Activated CD8-positive, alpha-beta T cell treated with anti-CD3 and anti-CD28 coated beads for 36 hours (primary cell): ENCODE measurements at regions not wholly inside any gene's neighbourhood (a gene's known extent, or its start where the extent isn't known, plus 50 kb on each side); places are given as distances from the start of the nearest gene placed in this dataset.
A peak's percentile ranks its signal among the peaks of the same experiment; 100 is the strongest.

Experiments used
- ATAC-seq: fragments of 200-7000 bp; cut with Tn5 transposase; one replicate; pipeline ENCODE4 v1.10.0; 2021; ENCODE audit warnings: mild to moderate bottlenecking, moderate library complexity
- CTCF ChIA-PET: fragments of 350-600 bp; sonication (Branson Sonifier 250); formaldehyde crosslinking; loops from one replicate; lab custom pipeline; 2021; ENCODE audit warnings: antibody characterized with exemption; lab: Charles Lee
- POLR2A ChIA-PET: fragments of 350-600 bp; sonication (Branson Sonifier 250); formaldehyde crosslinking; loops from one replicate; lab custom pipeline; 2021; ENCODE audit warnings: antibody characterized with exemption; lab: Charles Lee
- DNase-seq: peaks from one replicate; pipeline ENCODE4 v3.0.0-alpha.2; 2020
- H3K27ac Mint-ChIP-seq: one replicate; pipeline ENCODE4 v1.8.0; 2021; ENCODE audit warnings: mild to moderate bottlenecking, mixed read lengths
- H3K27me3 Mint-ChIP-seq: one replicate; pipeline ENCODE4 v1.8.0; 2021; ENCODE audit warnings: mixed read lengths
- H3K36me3 Mint-ChIP-seq: one replicate; pipeline ENCODE4 v1.8.0; 2021; ENCODE audit warnings: low read depth, mixed read lengths
- H3K4me1 Mint-ChIP-seq: one replicate; pipeline ENCODE4 v1.8.0; 2021; ENCODE audit warnings: low read depth, mixed read lengths
- H3K4me3 Mint-ChIP-seq: one replicate; pipeline ENCODE4 v1.8.0; 2021; ENCODE audit warnings: mild to moderate bottlenecking, moderate library complexity, mixed read lengths
- H3K9me3 Mint-ChIP-seq: one replicate; pipeline ENCODE4 v1.8.0; 2021; ENCODE audit warnings: mixed read lengths
- intact Hi-C: fragments of 100-400 bp; cut with micrococcal nuclease; formaldehyde crosslinking; loops from one replicate; pipeline ENCODE4 v1.10.0; 2022
- TF ChIP-seq, protein P1 (sequence below): fragments of 200-600 bp; IDR thresholded peaks from one replicate; pipeline ENCODE4 v1.8.0; 2022; ENCODE audit warnings: antibody characterized with exemption, mild to moderate bottlenecking

- Mint-ChIP-seq H3K36me3 (no peaks in the 10 kb centered on the region), H3K4me3 (no peak overlapping the region), H3K4me1 (peaks cover 20% of the 10 kb centered on the region), H3K9me3 (no peaks in the 10 kb centered on the region), H3K27me3 (no peaks in the 10 kb centered on the region), H3K27ac (no peak overlapping the region)
- ATAC-seq, result no peak
- DNase-seq, result no peak
- intact Hi-C loops, result no loop called here
- TF ChIP-seq, protein P1, sequence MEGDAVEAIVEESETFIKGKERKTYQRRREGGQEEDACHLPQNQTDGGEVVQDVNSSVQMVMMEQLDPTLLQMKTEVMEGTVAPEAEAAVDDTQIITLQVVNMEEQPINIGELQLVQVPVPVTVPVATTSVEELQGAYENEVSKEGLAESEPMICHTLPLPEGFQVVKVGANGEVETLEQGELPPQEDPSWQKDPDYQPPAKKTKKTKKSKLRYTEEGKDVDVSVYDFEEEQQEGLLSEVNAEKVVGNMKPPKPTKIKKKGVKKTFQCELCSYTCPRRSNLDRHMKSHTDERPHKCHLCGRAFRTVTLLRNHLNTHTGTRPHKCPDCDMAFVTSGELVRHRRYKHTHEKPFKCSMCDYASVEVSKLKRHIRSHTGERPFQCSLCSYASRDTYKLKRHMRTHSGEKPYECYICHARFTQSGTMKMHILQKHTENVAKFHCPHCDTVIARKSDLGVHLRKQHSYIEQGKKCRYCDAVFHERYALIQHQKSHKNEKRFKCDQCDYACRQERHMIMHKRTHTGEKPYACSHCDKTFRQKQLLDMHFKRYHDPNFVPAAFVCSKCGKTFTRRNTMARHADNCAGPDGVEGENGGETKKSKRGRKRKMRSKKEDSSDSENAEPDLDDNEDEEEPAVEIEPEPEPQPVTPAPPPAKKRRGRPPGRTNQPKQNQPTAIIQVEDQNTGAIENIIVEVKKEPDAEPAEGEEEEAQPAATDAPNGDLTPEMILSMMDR, result no peak
- CTCF ChIA-PET, result no interaction called here
- POLR2A ChIA-PET, result interaction anchor here (0.8 kb wide), 1 partner anchor 37 kb away, joined by 3 read pairs; no protein-coding TSS in a partner anchor
Observed at GRCh38 chr6:105797983-105798453, 288.1 kb upstream of the PRDM1 start.

GRCh38 chr6:105797286-105797979 is 288.7 kb upstream of the PRDM1 start:
- H3K9me3 Mint-ChIP-seq, result no peaks in the 10 kb centered on the region
- H3K36me3 Mint-ChIP-seq, result no peaks in the 10 kb centered on the region
- no peak overlapping the region for H3K27ac Mint-ChIP-seq
- intact Hi-C loops, result no loop called here
- H3K4me1 Mint-ChIP-seq, result peaks cover 23% of the 10 kb centered on the region
- H3K27me3 Mint-ChIP-seq, result no peaks in the 10 kb centered on the region
- no peak overlapping the region for H3K4me3 Mint-ChIP-seq
- TF ChIP-seq, protein P1, result no peak
- DNase-seq (no peak), ATAC-seq (no peak)
- POLR2A ChIA-PET, result interaction anchor here (0.8 kb wide), 1 partner anchor 38 kb away, joined by 3 read pairs; no protein-coding TSS in a partner anchor
- CTCF ChIA-PET, result no interaction called here

DNA sequence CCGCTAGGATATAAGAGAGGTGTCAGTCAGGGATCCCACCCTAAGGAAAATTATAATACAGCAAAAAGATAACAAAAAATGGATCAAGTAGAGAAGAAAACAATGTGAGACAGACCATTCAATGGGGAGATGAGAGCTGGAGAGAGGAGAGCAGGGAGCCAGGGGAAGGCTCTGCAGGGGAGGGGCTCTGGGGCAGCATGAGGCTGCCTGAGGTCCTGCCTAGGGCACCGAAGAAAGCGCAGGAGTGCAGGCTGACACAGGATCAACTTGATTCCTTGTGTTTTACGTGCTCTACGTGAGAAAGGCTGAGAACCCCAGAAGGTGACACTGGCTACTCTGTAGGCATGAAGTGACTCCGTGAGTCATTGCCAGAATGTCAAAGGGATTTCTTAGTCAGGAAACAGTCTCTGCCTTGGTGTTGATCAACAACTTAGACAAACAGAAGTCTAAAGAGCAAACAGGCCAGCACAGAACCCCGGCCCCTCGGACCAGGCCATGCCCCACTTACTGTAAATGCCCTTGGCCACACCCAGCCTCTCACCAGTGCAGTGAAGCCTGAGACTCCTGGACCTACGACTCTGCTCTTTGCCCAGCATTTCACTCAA is 290.1 kb upstream of the PRDM1 start:
- intact Hi-C loops, result no loop called here
- CTCF ChIA-PET, result interaction anchor here (0.9 kb wide), 1 partner anchor 14 kb away, joined by 3 read pairs; no protein-coding TSS in a partner anchor
- H3K27ac Mint-ChIP-seq, result no peak overlapping the region

GRCh38 chr6:105795366-105795765 is 290.8 kb upstream of the PRDM1 start:
- TF ChIP-seq, protein P1, result no peak
- H3K4me3 Mint-ChIP-seq, result no peak overlapping the region
- no peaks in the 10 kb centered on the region for H3K27me3 Mint-ChIP-seq
- POLR2A ChIA-PET, result no interaction called here
- H3K36me3 Mint-ChIP-seq, result no peaks in the 10 kb centered on the region
- ATAC-seq (no peak), DNase-seq (no peak)
- intact Hi-C loops, result no loop called here
- H3K9me3 Mint-ChIP-seq, result no peaks in the 10 kb centered on the region
- H3K4me1 Mint-ChIP-seq, result peaks cover 38% of the 10 kb centered on the region
- CTCF ChIA-PET, result no interaction called here
- H3K27ac Mint-ChIP-seq, result peak overlapping the region; percentile 21

More for the DNA sequence above, 290.1 kb upstream of the PRDM1 start:
- no peaks in the 10 kb centered on the region for H3K27me3 Mint-ChIP-seq
- TF ChIP-seq, protein P1, result no peak
- ATAC-seq (peak; percentile 51), DNase-seq (no peak)
- H3K4me1 Mint-ChIP-seq, result peaks cover 35% of the 10 kb centered on the region
- no peaks in the 10 kb centered on the region for H3K36me3 Mint-ChIP-seq
- no peaks in the 10 kb centered on the region for H3K9me3 Mint-ChIP-seq
- POLR2A ChIA-PET, result no interaction called here
- H3K4me3 Mint-ChIP-seq, result no peak overlapping the region

DNA sequence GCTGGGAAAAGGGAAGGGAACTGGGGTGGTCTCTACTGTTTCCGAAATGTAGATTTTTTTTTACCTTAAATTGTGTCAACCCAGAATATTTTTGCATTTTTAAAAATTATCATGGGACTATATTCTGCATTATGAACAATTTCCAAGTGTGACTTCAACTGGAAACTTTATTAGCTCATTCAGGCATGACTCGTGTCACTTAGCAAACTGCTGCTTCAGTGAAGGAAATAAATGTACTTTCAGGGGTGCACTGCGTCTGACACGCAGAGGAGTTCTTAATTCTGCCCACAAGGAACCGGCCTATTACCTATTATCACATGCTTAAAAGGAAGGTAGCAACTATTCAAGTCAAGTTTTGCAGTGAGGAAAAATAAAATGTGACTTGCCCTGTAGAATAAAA is 291.3 kb upstream of the PRDM1 start:
- TF ChIP-seq, protein P1, result no peak
- ChIA-PET POLR2A (no interaction called here), CTCF (no interaction called here)
- no peak overlapping the region for H3K4me3 Mint-ChIP-seq
- no peak overlapping the region for H3K27ac Mint-ChIP-seq
- intact Hi-C loops, result no loop called here
- DNase-seq, result no peak
- H3K27me3 Mint-ChIP-seq, result no peaks in the 10 kb centered on the region
- H3K9me3 Mint-ChIP-seq, result no peaks in the 10 kb centered on the region
- H3K4me1 Mint-ChIP-seq, result peaks cover 38% of the 10 kb centered on the region
- H3K36me3 Mint-ChIP-seq, result no peaks in the 10 kb centered on the region
- peak; percentile 35 for ATAC-seq
